ENCODE measurements at regions not wholly inside any gene's neighbourhood (a gene's known extent, or its start where the extent isn't known, plus 50 kb on each side); places are given as distances from the start of the nearest gene placed in this dataset.

DNA sequence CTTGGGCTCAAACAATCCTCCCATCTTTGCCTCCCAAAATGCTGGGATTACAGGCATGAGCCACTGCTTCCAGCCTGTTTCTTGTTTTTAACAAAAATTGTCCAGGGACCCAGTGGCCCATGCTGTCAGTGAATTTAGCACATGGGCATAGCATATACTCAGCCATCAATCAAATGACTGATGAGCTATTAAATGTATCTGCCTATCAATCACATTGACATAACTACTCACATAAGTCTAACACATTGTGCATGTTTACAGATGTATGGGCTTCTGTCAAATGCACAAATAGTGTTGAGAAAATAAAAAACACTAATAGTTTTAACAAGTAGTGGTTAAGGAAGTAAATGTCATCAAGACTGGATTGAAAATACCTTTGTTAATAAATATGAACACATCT is 249.4 kb downstream of the COX18 start:
- TF ChIP-seq, protein P1, sequence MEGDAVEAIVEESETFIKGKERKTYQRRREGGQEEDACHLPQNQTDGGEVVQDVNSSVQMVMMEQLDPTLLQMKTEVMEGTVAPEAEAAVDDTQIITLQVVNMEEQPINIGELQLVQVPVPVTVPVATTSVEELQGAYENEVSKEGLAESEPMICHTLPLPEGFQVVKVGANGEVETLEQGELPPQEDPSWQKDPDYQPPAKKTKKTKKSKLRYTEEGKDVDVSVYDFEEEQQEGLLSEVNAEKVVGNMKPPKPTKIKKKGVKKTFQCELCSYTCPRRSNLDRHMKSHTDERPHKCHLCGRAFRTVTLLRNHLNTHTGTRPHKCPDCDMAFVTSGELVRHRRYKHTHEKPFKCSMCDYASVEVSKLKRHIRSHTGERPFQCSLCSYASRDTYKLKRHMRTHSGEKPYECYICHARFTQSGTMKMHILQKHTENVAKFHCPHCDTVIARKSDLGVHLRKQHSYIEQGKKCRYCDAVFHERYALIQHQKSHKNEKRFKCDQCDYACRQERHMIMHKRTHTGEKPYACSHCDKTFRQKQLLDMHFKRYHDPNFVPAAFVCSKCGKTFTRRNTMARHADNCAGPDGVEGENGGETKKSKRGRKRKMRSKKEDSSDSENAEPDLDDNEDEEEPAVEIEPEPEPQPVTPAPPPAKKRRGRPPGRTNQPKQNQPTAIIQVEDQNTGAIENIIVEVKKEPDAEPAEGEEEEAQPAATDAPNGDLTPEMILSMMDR (IDR thresholded peaks at IDR 0.05): no peak
- TF ChIP-seq POLR2A (IDR thresholded peaks at IDR 0.05): no peak

Data from sigmoid colon (tissue), 3 donors.